Lower lobe of right lung (tissue), 2 donors: ENCODE measurements at regions not wholly inside any gene's neighbourhood (a gene's known extent, or its start where the extent isn't known, plus 50 kb on each side); places are given as distances from the start of the nearest gene placed in this dataset.

Experiments
- ATAC-seq, 2 donors: fragments of 200-7000 bp; cut with Tn5 transposase; one replicate each; pipeline ENCODE4 v1.9.1; 2020 to 2022; ENCODE audit warnings: mild to moderate bottlenecking in 2 of 2, moderate library complexity in 2 of 2
- DNase-seq: peaks from one replicate; pipeline ENCODE4 v3.0.0-alpha.2; 2020
- H3K27ac ChIP-seq: fragments of 200-600 bp; one replicate; pipeline ENCODE4 v1.8.0; 2022
- H3K27me3 ChIP-seq: fragments of 200-600 bp; one replicate; pipeline ENCODE4 v1.8.0; 2022; ENCODE audit warnings: low read depth
- H3K36me3 ChIP-seq: fragments of 200-600 bp; one replicate; pipeline ENCODE4 v1.8.0; 2022; ENCODE audit warnings: mild to moderate bottlenecking
- H3K4me1 ChIP-seq: fragments of 200-600 bp; one replicate; pipeline ENCODE4 v1.8.0; 2022
- H3K4me3 ChIP-seq: fragments of 200-600 bp; one replicate; pipeline ENCODE4 v1.8.0; 2022; ENCODE audit warnings: mild to moderate bottlenecking
- H3K9me3 ChIP-seq: fragments of 200-600 bp; one replicate; pipeline ENCODE4 v1.8.0; 2022
- intact Hi-C: fragments of 100-400 bp; cut with DNase I; formaldehyde crosslinking; loops from one replicate; pipeline ENCODE4 v1.11.0; 2022
- TF ChIP-seq, protein P1 (sequence below): fragments of 200-600 bp; IDR thresholded peaks from one replicate; pipeline ENCODE4 v1.8.0; 2022; ENCODE audit warnings: antibody characterized with exemption, mild to moderate bottlenecking
- donor health status: DM: no; HTN: yes; CAD: no; lungs with severe emphysema.

DNA sequence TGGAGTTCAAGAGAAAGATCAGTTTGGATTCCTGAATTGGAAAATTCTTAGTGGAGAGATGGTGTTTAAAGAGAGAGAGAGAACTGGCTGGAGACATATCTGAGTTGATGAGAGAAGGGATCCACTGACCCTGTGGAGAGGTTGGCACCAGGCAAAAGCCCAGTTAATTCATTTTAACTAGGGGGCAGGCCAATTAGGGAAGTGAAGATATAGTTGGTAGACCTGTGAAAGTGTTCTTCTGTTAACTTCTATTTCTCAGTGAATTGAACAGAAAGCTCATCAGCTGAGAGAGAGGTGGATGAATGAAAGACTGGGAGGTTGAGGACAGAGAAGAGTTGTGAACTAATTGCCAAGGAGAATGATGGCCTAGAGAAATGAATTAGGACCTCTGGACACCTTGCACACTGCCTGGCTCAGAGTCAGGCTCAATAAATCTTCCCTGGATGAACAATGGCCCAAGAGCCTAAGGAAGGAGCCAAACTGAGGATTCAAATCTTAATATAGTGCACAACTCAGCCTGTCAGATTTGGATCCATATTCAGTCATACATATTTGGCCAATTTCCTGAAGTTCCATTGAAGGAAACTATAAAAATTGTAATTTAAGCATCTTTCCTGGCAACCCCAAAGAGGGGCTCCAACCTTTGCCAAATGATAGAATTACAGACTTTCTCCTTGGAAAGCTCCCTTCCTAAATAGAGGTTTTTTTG is 82.2 kb upstream of the RMDN2 start:
- Histone ChIP-seq H3K27ac (no peak overlapping the region), H3K4me3 (no peak overlapping the region), H3K9me3 (no peaks in the 10 kb centered on the region), H3K27me3 (no peaks in the 10 kb centered on the region), H3K4me1 (no peaks in the 10 kb centered on the region), H3K36me3 (no peaks in the 10 kb centered on the region)
- TF ChIP-seq, protein P1, sequence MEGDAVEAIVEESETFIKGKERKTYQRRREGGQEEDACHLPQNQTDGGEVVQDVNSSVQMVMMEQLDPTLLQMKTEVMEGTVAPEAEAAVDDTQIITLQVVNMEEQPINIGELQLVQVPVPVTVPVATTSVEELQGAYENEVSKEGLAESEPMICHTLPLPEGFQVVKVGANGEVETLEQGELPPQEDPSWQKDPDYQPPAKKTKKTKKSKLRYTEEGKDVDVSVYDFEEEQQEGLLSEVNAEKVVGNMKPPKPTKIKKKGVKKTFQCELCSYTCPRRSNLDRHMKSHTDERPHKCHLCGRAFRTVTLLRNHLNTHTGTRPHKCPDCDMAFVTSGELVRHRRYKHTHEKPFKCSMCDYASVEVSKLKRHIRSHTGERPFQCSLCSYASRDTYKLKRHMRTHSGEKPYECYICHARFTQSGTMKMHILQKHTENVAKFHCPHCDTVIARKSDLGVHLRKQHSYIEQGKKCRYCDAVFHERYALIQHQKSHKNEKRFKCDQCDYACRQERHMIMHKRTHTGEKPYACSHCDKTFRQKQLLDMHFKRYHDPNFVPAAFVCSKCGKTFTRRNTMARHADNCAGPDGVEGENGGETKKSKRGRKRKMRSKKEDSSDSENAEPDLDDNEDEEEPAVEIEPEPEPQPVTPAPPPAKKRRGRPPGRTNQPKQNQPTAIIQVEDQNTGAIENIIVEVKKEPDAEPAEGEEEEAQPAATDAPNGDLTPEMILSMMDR: no peak
- intact Hi-C loops: no loop called here
- no peak for ATAC-seq
- no peak for DNase-seq

DNA sequence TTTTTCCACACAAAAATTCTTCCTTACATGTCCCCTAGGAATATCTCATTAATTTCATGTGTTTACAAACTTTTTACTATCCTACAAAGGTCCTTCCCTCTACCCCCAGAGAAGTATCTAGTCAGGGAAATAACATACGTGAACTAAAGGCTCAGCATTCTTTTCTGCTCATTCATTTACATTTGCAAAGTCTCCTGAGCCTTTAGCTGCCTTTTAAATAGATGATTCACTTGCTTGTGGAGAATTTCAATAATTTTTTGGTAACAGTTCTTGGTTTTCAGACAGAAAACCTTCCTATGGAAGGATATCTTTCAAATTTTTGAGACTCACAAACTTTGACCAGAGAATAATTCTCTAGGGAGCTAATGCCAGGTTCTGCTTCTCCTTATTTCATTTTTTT is 81.5 kb upstream of the RMDN2 start:
- Histone ChIP-seq H3K36me3 (no peaks in the 10 kb centered on the region), H3K4me3 (no peak overlapping the region), H3K27me3 (no peaks in the 10 kb centered on the region), H3K9me3 (no peaks in the 10 kb centered on the region), H3K4me1 (no peaks in the 10 kb centered on the region), H3K27ac (no peak overlapping the region)
- intact Hi-C loops: no loop called here
- TF ChIP-seq, protein P1: no peak
- ATAC-seq (no peak), DNase-seq (no peak)

DNA sequence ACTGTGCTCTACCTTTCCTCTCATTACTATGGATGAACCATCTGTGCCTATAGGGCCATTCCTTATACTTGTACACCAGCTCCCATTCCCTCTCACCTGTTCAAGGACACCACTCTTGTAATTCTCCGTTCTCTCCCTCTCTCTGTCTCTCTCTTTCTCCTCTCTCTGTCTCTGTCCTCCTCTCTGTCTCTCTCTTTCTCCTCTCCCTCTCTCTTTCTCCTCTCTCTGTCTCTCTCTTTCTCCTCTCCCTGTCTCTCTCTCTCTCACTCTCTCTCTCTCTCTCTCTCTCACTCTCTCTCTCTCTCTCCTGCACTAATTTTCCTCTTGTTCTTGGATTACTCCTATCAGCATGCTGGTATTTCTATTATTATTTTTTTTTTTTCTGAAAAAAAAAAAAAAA is 78.9 kb upstream of the RMDN2 start:
- ATAC-seq: no peak
- H3K27ac ChIP-seq: no peak overlapping the region
- intact Hi-C loops: no loop called here

DNA sequence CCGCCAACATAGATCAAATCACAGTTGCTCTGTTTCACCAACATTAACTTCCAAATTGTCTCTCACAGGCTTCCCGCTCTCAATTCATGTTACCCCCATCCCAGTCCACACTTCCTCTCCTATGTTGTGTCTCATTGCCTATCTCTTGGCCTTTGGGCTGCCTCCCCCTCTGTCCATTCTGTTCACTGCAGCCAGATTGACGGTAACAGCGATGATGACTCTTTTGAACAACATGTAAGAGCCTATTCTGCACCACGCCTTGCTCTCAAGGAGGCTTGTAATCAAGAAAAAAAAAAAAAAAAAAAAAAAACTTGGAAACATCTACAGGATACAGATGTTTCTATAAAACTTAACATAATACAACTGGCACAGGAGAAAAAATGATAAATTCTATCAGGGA is 77.3 kb upstream of the RMDN2 start:
- no peaks in the 10 kb centered on the region for H3K27me3 ChIP-seq
- H3K4me1 ChIP-seq: peaks cover 12% of the 10 kb centered on the region
- no peak for ATAC-seq
- TF ChIP-seq, protein P1: no peak
- intact Hi-C loops: no loop called here
- DNase-seq: no peak
- H3K36me3 ChIP-seq: no peaks in the 10 kb centered on the region
- H3K9me3 ChIP-seq: no peaks in the 10 kb centered on the region
- H3K27ac ChIP-seq: no peak overlapping the region
- no peak overlapping the region for H3K4me3 ChIP-seq

More for the DNA sequence above, 78.9 kb upstream of the RMDN2 start:
- TF ChIP-seq, protein P1: no peak
- no peaks in the 10 kb centered on the region for H3K27me3 ChIP-seq
- no peaks in the 10 kb centered on the region for H3K36me3 ChIP-seq
- H3K4me3 ChIP-seq: no peak overlapping the region
- DNase-seq: no peak
- H3K4me1 ChIP-seq: peaks cover 2% of the 10 kb centered on the region
- H3K9me3 ChIP-seq: no peaks in the 10 kb centered on the region

DNA sequence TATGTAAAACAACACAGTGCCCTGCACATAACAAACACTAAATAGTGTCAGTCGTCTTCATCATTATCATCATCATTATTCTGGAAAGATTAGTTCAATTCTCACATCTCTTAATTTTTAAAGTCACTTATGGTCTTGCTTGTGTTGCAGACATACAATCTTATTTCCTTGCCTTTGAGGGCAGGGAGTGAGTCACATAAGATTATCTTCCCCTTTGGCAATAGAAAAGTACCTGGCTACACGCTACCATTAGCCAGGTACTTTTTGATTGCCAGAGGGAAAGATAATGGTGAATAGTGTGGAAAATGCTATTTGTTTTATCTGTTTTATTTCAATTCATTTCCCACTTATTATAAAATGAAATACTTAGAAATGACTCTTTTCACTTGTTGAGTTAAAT is 76.6 kb upstream of the RMDN2 start:
- H3K9me3 ChIP-seq: no peaks in the 10 kb centered on the region
- peaks cover 12% of the 10 kb centered on the region for H3K4me1 ChIP-seq
- no peak for ATAC-seq
- no peak overlapping the region for H3K27ac ChIP-seq
- TF ChIP-seq, protein P1: no peak
- intact Hi-C loops: no loop called here
- no peak for DNase-seq
- no peaks in the 10 kb centered on the region for H3K27me3 ChIP-seq
- H3K36me3 ChIP-seq: no peaks in the 10 kb centered on the region
- H3K4me3 ChIP-seq: no peak overlapping the region
